Activated T-cell treated with anti-CD3 and anti-CD28 coated beads, Interleukin-2, amount 50 U/mL, for 24 hours (primary cell): ENCODE measurements at regions not wholly inside any gene's neighbourhood (a gene's known extent, or its start where the extent isn't known, plus 50 kb on each side); places are given as distances from the start of the nearest gene placed in this dataset.
"Not testable (repeated sequence)": the region's sequence is repeated elsewhere in the genome, so short reads cannot be mapped to it uniquely, and the experiment has no call there.

Experiments
- DNase-seq: peaks from one replicate; pipeline ENCODE4 v3.0.0-alpha.2; 2020
- H3K27ac Mint-ChIP-seq: 2 replicates; pipeline ENCODE4 v1.8.0; 2020; ENCODE audit warnings: mild to moderate bottlenecking, mixed read lengths
- H3K27me3 Mint-ChIP-seq: 2 replicates; pipeline ENCODE4 v1.8.0; 2020; ENCODE audit warnings: mixed read lengths
- H3K36me3 Mint-ChIP-seq: 2 replicates; pipeline ENCODE4 v1.8.0; 2020; ENCODE audit warnings: low read depth, mixed read lengths
- H3K4me1 Mint-ChIP-seq: 2 replicates; pipeline ENCODE4 v1.8.0; 2020; ENCODE audit warnings: low read depth, mixed read lengths
- H3K4me3 Mint-ChIP-seq: 2 replicates; pipeline ENCODE4 v1.8.0; 2020; ENCODE audit warnings: mild to moderate bottlenecking, moderate library complexity, mixed read lengths
- H3K9me3 Mint-ChIP-seq: 2 replicates; pipeline ENCODE4 v1.8.0; 2020; ENCODE audit warnings: mixed read lengths

- Mint-ChIP-seq H3K36me3 (no peaks in the 10 kb centered on the region), H3K4me3 (no peak overlapping the region), H3K4me1 (no peaks in the 10 kb centered on the region), H3K9me3 (no peaks in the 10 kb centered on the region), H3K27me3 (peaks cover 9% of the 10 kb centered on the region), H3K27ac (no peak overlapping the region)
- no peak for DNase-seq
Measured at GRCh38 chr10:78456649-78457400, 423.2 kb downstream of the RPS24 start.

- no peaks in the 10 kb centered on the region for H3K4me1 Mint-ChIP-seq
- no peaks in the 10 kb centered on the region for H3K9me3 Mint-ChIP-seq
- no peak overlapping the region for H3K27ac Mint-ChIP-seq
- DNase-seq = no peak
- H3K27me3 Mint-ChIP-seq = peaks cover 12% of the 10 kb centered on the region
- no peaks in the 10 kb centered on the region for H3K36me3 Mint-ChIP-seq
- H3K4me3 Mint-ChIP-seq = no peak overlapping the region
Measured at GRCh38 chr10:78457804-78458482, 424.3 kb downstream of the RPS24 start.

DNA sequence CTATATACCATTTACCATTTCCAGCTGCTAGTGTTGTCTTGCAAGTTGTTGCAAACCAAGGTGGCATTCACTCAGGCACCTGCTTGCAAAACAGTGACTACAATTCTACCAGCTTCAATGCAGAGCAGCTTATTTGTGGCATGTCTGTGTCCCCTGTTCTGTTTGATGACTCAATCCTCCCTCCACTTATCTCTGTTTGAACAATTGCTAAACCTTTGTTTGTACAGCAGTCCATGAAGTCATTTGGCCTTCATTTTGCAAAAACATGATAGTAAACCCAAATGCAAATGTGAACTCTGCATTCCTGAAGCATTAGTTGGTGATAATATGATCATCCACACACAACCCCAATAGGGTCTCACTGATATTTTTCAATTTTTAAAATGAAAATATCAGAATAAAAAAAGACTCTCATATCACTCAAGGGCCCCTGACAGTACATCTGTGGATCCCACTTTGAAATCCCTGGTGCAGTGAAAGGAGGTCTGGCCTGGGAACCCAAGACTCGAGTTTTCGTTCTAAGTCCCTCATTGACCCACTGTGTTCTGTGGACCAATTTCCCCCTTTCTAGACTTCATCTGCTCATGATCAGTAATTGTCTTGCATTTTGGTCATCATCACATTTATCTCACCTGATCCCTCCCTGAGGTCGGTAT, 425.4 kb downstream of the RPS24 start:
- H3K27me3 Mint-ChIP-seq = peaks cover 10% of the 10 kb centered on the region
- no peak overlapping the region for H3K27ac Mint-ChIP-seq
- H3K36me3 Mint-ChIP-seq = no peaks in the 10 kb centered on the region
- no peaks in the 10 kb centered on the region for H3K9me3 Mint-ChIP-seq
- no peaks in the 10 kb centered on the region for H3K4me1 Mint-ChIP-seq
- DNase-seq = no peak
- H3K4me3 Mint-ChIP-seq = no peak overlapping the region

DNA sequence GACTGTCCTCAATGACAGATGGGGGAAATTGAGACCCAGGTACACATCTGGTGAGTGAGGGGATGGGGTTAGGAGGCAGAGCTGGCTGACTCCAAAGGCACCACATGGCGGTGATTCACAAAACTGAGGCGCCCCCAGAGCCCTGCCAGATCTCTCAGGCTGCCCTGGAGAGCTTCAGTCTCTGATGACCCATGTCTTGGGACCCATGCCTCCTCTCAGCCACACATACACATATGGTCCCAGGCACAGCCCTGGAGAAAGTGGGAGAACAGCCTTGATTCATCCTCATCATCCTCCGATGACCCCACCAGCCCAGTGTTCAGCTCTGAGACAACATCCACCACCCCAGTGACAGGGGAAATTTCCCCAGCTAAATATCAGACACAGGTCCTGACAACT, 426.0 kb downstream of the RPS24 start:
- no peaks in the 10 kb centered on the region for H3K4me1 Mint-ChIP-seq
- no peak overlapping the region for H3K27ac Mint-ChIP-seq
- H3K36me3 Mint-ChIP-seq = no peaks in the 10 kb centered on the region
- no peaks in the 10 kb centered on the region for H3K9me3 Mint-ChIP-seq
- DNase-seq = no peak
- no peak overlapping the region for H3K4me3 Mint-ChIP-seq
- H3K27me3 Mint-ChIP-seq = peaks cover 9% of the 10 kb centered on the region

DNA sequence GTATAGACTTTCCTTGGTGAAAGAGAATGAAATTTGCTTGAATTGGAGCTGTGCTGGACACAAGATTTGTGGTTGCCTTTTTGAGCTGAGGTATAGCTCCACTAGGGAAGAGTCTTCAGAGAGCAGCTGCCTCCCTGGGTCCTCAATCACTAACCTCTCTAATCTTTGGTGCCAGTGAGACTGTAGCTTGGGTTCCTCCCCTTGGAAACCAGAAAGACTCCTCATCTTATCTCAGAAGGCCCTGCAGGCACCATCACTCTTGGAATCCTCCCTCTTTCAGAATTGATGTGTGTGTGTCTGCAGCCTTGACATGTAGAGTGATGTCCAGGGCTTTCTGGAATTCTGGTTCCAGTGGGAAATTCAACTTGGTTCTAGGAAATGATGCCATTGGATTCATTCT, 426.5 kb downstream of the RPS24 start:
- Mint-ChIP-seq H3K36me3 (no peaks in the 10 kb centered on the region), H3K4me1 (no peaks in the 10 kb centered on the region), H3K27ac (no peak overlapping the region), H3K4me3 (no peak overlapping the region), H3K9me3 (no peaks in the 10 kb centered on the region), H3K27me3 (peaks cover 9% of the 10 kb centered on the region)
- DNase-seq = no peak

GRCh38 chr10:78461333-78461732, 427.7 kb downstream of the RPS24 start:
- Mint-ChIP-seq H3K27ac (no peak overlapping the region), H3K9me3 (no peaks in the 10 kb centered on the region), H3K27me3 (peaks cover 3% of the 10 kb centered on the region), H3K4me1 (no peaks in the 10 kb centered on the region), H3K36me3 (no peaks in the 10 kb centered on the region), H3K4me3 (no peak overlapping the region)
- DNase-seq = no peak

GRCh38 chr10:78462176-78462575, 428.5 kb downstream of the RPS24 start:
- no peak for DNase-seq
- no peak overlapping the region for H3K4me3 Mint-ChIP-seq
- no peaks in the 10 kb centered on the region for H3K9me3 Mint-ChIP-seq
- no peaks in the 10 kb centered on the region for H3K4me1 Mint-ChIP-seq
- H3K27me3 Mint-ChIP-seq = peaks cover 3% of the 10 kb centered on the region
- H3K36me3 Mint-ChIP-seq = no peaks in the 10 kb centered on the region
- H3K27ac Mint-ChIP-seq = no peak overlapping the region

DNA sequence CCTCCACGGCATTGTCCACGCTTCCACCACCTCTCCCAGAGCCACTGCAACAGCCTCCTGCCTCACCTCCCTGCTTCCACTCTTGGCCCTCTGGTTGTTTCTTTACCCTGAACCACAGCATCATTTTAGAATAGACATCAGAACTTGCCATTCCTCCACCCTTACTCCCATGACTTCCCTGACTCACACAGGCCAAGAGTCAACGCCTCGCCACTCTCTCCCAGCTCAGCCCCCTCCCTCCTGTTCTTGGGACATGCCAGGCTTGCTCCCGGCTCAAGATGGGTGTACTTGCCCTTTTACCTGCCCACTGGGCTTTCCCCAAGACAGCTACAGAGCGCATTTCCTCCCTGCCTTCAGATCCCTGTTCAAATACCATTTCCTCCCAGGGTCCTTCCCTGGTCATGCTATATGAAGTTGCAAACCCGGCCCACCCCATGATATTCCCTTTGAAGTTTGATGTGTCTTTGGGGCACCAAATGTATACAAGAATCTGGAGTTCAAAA, 429.1 kb downstream of the RPS24 start:
- DNase-seq = no peak
- no peak overlapping the region for H3K4me3 Mint-ChIP-seq
- no peaks in the 10 kb centered on the region for H3K4me1 Mint-ChIP-seq
- peaks cover 3% of the 10 kb centered on the region for H3K27me3 Mint-ChIP-seq
- no peaks in the 10 kb centered on the region for H3K36me3 Mint-ChIP-seq
- H3K9me3 Mint-ChIP-seq = no peaks in the 10 kb centered on the region
- H3K27ac Mint-ChIP-seq = no peak overlapping the region

DNA sequence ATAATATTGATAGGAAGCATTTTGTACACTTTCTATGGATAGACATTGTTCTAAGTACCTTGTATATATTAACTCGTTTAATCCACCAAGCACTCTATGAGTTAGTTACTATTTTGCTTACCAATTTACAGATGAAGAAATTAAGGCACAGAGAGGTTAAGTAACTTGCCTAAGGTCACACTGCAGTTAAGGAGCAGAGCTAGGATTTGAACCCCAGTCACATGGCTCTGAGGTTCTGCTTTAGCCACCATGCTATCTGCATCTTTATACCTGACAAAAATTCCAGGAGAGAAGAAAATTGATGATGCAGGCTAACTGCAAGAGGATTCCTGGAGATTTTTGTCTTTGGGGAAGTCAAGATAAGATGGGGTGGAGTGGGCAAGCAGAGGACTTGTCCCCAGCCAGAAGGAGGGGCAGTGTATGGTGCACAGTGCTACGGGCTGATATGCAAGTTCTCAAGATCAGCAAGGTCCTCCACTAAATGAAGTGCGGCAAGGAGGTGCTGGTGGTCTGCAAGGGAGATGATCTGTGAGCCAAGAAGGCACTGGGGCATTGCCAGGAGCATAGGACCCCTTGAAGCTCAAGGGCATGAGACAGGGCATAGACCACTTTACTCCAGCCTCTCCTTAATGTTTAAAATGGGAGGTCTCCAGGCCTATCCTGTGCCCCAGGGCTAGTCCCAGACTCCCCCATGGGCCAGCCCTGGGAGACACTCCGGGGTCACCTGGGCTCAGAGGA, 430.6 kb downstream of the RPS24 start:
- Mint-ChIP-seq H3K9me3 (no peaks in the 10 kb centered on the region), H3K27ac (no peak overlapping the region), H3K36me3 (no peaks in the 10 kb centered on the region), H3K4me3 (no peak overlapping the region), H3K4me1 (no peaks in the 10 kb centered on the region), H3K27me3 (peaks cover 3% of the 10 kb centered on the region)
- no peak for DNase-seq

- DNase-seq = no peak
- no peak overlapping the region for H3K4me3 Mint-ChIP-seq
Measured at GRCh38 chr10:78464856-78465267, 431.2 kb downstream of the RPS24 start.

DNA sequence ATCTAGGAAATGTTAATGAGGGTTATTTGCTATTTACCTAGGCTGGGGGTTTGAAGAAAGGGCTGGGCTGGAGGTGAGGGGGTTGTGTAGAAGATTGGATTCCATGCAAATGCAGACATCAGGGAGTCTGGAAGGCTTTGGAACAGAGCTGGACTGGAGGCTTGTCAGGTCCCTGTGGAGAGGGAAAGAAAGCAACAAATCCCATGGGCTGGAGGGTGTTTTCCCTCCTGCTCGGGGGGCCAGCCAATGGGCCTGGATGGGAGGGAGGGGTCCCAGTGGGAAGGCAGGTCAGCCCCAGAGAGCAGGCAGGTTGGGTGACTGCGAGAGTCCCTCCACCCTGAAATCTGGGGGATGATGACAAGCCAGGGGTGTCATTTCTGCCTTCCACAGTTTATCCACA, 431.8 kb downstream of the RPS24 start:
- Mint-ChIP-seq H3K4me1 (no peaks in the 10 kb centered on the region), H3K4me3 (no peak overlapping the region)

More at GRCh38 chr10:78464856-78465267, 431.2 kb downstream of the RPS24 start:
- H3K36me3 Mint-ChIP-seq = no peaks in the 10 kb centered on the region
- H3K27me3 Mint-ChIP-seq = peaks cover 3% of the 10 kb centered on the region
- no peak overlapping the region for H3K27ac Mint-ChIP-seq
- H3K9me3 Mint-ChIP-seq = no peaks in the 10 kb centered on the region
- H3K4me1 Mint-ChIP-seq = no peaks in the 10 kb centered on the region

GRCh38 chr10:78467496-78468106, 433.9 kb downstream of the RPS24 start:
- Mint-ChIP-seq H3K36me3 (no peaks in the 10 kb centered on the region), H3K4me3 (no peak overlapping the region), H3K27me3 (no peaks in the 10 kb centered on the region), H3K27ac (no peak overlapping the region), H3K4me1 (no peaks in the 10 kb centered on the region), H3K9me3 (no peaks in the 10 kb centered on the region)
- DNase-seq = no peak

More for the DNA sequence above, 431.8 kb downstream of the RPS24 start:
- Mint-ChIP-seq H3K36me3 (no peaks in the 10 kb centered on the region), H3K9me3 (no peaks in the 10 kb centered on the region), H3K27me3 (peaks cover 3% of the 10 kb centered on the region), H3K27ac (no peak overlapping the region)
- no peak for DNase-seq

- not testable (repeated sequence) for H3K4me3 Mint-ChIP-seq, H3K36me3 Mint-ChIP-seq, DNase-seq, H3K9me3 Mint-ChIP-seq, H3K4me1 Mint-ChIP-seq, H3K27me3 Mint-ChIP-seq, H3K27ac Mint-ChIP-seq
Measured at GRCh38 chr10:78468731-78469130, 435.1 kb downstream of the RPS24 start.
